ENCODE measurements at regions not wholly inside any gene's neighbourhood (a gene's known extent, or its start where the extent isn't known, plus 50 kb on each side); places are given as distances from the start of the nearest gene placed in this dataset. TPM values are rescaled to one million over a fixed set of nuclear protein-coding genes. Genes with fewer than 3 reads are reported as not detected.
"Not testable (repeated sequence)": the region's sequence is repeated elsewhere in the genome, so short reads cannot be mapped to it uniquely, and the experiment has no call there.

GRCh38 chr12:53870117-53870516, 68.5 kb upstream of the HOXC13 start:
- peak; percentile 18 for DNase-seq (ENCODE audit: low spot score)

DNA sequence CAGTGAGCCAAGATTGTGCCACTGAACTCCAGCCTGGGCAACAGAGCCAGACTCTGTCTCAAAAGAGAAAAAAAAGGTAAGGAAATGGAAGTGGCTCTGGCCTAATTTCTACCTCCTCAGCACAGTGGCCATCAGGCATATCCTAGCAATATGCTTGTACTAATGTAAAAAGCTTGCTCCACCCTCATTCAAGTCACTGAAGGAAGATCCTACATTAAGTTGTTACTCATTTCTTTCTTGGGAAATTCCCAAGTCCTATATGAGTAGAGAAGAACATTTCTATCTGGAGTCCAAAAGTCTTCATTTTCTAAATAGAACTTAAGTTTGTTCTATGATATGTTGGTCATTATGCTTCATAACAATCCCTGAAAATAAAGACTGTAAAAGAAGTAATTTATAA, 67.3 kb upstream of the HOXC13 start:
- DNase-seq (ENCODE audit: low spot score) = no peak

DNA sequence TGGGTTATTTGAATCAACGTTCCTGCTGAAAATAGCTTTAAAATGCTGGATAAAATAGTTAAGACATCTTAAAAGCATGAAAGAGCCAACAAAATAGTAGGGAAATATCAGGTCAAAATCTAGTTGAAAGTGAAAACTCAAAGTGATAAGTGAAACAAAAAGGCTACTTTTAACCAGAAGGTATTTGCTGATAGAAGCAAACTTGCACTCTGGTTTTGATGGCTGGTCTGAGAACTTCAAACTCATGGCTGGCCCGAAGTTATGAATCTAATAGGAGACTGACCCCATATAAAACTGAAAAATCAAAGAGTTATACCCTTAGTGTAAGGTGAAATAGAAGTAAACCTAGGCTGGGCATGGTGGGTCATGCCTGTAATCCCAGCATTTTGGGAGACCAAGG, 66.3 kb upstream of the HOXC13 start:
- DNase-seq (ENCODE audit: low spot score) = no peak

- not testable (repeated sequence) for DNase-seq (ENCODE audit: low spot score)
Observed at GRCh38 chr12:53877961-53878360, 60.7 kb upstream of the HOXC13 start.

GRCh38 chr12:53887006-53887405, 51.6 kb upstream of the HOXC13 start:
- DNase-seq (ENCODE audit: low spot score) = no peak

DNA sequence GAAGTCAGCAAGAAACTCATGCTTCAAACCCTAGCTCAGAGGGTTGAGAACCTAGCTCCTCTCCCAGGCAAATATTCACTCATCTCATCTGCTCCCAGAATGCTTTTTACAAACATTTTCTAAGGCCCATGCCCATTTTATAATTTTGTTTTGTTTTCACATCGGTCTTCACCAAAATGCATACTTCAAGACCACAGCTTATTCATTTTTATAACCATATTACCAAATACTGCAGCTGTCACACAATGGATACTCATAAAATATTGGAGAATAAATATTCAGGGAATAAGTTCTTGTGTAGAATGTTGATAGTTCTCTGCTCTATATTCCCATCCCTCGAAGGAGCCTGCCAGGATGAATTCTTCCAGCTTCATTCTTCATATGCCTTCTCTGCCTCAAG, 50.8 kb upstream of the HOXC13 start:
- no peak for DNase-seq (ENCODE audit: low spot score)

Small RNA genes in the stretch of these regions (small RNA-seq; reads per million reads assigned to genes)
- gene RN7SKP289 = not detected

All from HT-29 (cell line).